ENCODE measurements at regions not wholly inside any gene's neighbourhood (a gene's known extent, or its start where the extent isn't known, plus 50 kb on each side); places are given as distances from the start of the nearest gene placed in this dataset.

DNA sequence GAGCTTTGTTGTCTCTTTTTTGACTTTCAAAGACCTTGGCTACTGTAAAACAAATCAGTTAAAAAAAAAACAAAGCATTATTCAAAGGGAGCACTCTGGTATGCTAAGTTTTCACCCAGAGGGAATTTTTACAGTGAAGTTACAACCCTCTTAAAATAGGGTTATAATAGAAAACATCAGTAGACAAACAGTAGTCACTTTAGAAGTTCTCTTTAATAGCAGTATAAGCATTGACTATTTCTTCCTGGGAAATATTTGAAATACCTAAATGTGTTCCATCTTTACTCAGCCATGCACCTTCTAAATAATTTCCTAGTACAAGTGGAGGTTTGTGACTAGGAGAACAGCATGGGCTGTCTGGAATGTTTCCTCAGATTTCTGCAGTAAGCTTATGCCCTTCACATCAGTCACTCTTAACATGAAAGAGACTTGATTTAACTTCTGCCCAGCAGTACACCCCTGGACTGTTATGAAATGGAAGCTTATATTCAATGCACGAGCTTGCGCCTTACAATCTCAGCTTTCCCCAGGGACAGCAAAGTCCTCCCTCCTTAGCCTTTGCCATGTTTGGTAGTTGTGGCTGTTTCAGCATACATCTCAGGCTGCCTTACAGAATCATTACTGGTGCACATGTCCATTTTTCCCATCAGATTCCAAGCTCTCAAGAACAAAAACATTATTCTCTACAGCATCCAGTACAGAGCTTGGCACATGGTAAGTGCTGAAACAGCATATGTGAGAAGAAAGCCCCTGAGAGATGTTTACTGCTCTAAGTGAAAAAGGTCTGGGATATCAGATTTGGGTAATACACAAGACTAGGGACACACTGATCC is 191.5 kb downstream of the ZNF608 start:
- TF ChIP-seq GATA2 (IDR thresholded peaks at IDR 0.05; ENCODE audit: low read depth, low read length): no peak
- no peak for TF ChIP-seq GATA3 (IDR thresholded peaks at IDR 0.05; ENCODE audit: low read depth, low read length)

Measured in SH-SY5Y (cell line).